Endodermal cell (in vitro differentiated cells): ENCODE measurements at regions not wholly inside any gene's neighbourhood (a gene's known extent, or its start where the extent isn't known, plus 50 kb on each side); places are given as distances from the start of the nearest gene placed in this dataset.
"Not testable (repeated sequence)": the region's sequence is repeated elsewhere in the genome, so short reads cannot be mapped to it uniquely, and the experiment has no call there.

Source experiments
- DNase-seq: peaks from one replicate; pipeline ENCODE4 v3.0.0-alpha.2; 2017
- H3K27ac ChIP-seq: 2 replicates; pipeline ENCODE4 v1.5.1; 2013; ENCODE audit warnings: mild to moderate bottlenecking, low read depth, low read length, moderate library complexity
- H3K27me3 ChIP-seq: 2 replicates; pipeline ENCODE4 v1.6.1; 2013; ENCODE audit warnings: mild to moderate bottlenecking, low read length, moderate library complexity; ENCODE audit not compliant: insufficient read depth, control insufficient read depth, poor library complexity, severe bottlenecking
- H3K36me3 ChIP-seq: 2 replicates; pipeline ENCODE4 v1.7.0; 2013; ENCODE audit warnings: mild to moderate bottlenecking, low read length, moderate library complexity; ENCODE audit not compliant: control insufficient read depth, insufficient read depth
- H3K4me1 ChIP-seq: one replicate; pipeline ENCODE4 v1.7.0; 2013; ENCODE audit warnings: low read length; ENCODE audit not compliant: control insufficient read depth, insufficient read depth
- H3K4me3 ChIP-seq: 2 replicates; pipeline ENCODE4 v1.5.1; 2013; ENCODE audit warnings: mild to moderate bottlenecking, low read length, moderate library complexity
- H3K9ac ChIP-seq: 2 replicates; pipeline ENCODE4 v1.6.1; 2013; ENCODE audit warnings: mild to moderate bottlenecking, low read length, moderate library complexity; ENCODE audit not compliant: poor library complexity, severe bottlenecking; ENCODE audit errors: extremely low read depth
- H3K9me3 ChIP-seq: 2 replicates; pipeline ENCODE4 v1.6.1; 2013; ENCODE audit warnings: mild to moderate bottlenecking, low read length, moderate library complexity; ENCODE audit not compliant: control insufficient read depth
- H3K27ac Mint-ChIP-seq: 2 replicates; pipeline ENCODE4 v1.8.0; 2020; ENCODE audit warnings: mixed read lengths
- H3K27me3 Mint-ChIP-seq: 2 replicates; pipeline ENCODE4 v1.8.0; 2021; ENCODE audit warnings: mild to moderate bottlenecking, mixed read lengths; ENCODE audit not compliant: insufficient read depth
- H3K36me3 Mint-ChIP-seq: 2 replicates; pipeline ENCODE4 v1.8.0; 2020; ENCODE audit warnings: low read depth, mixed read lengths
- H3K4me1 Mint-ChIP-seq: 2 replicates; pipeline ENCODE4 v1.8.0; 2020; ENCODE audit warnings: mixed read lengths
- H3K4me3 Mint-ChIP-seq: 2 replicates; pipeline ENCODE4 v1.8.0; 2020; ENCODE audit warnings: mild to moderate bottlenecking, moderate library complexity, mixed read lengths
- H3K9me3 Mint-ChIP-seq: 2 replicates; pipeline ENCODE4 v1.8.0; 2020; ENCODE audit warnings: mild to moderate bottlenecking, mixed read lengths
- CTCF ChIP-seq: fragments of 200-600 bp; sonication (generic); conservative IDR thresholded peaks from 2 replicates; pipeline ENCODE4 v1.5.0; 2021; ENCODE audit warnings: antibody characterized with exemption, mild to moderate bottlenecking
- WGBS, 2 experiments: methylation state at CpG; one replicate each; pipeline versions ENCODE4 v1.1.5 to v1.1.7; 2013; ENCODE audit warnings: missing lambda C conversion rate in 2 of 2, mixed read lengths in 1 of 2; ENCODE audit not compliant: insufficient coverage in 1 of 2, insufficient read length in 1 of 2; 5-methylcytosine and 5-hydroxymethylcytosine counted together

GRCh38 chr3:104438706-104439105 lies 928.0 kb upstream of the ALCAM start:
- 32% methylated on average over 1 of the region's 1 CpG; no CpG with 5 or more reads in 1 of the 2 experiments for WGBS, 2 experiments
- H3K27ac Mint-ChIP-seq = peak overlapping the region; percentile 93

GRCh38 chr3:104445252-104445919 lies 921.3 kb upstream of the ALCAM start:
- H3K27me3 ChIP-seq, H3K27ac Mint-ChIP-seq, H3K36me3 Mint-ChIP-seq, H3K4me3 Mint-ChIP-seq, H3K9ac ChIP-seq, H3K4me1 ChIP-seq, H3K4me3 ChIP-seq, H3K36me3 ChIP-seq, DNase-seq, H3K27ac ChIP-seq, H3K27me3 Mint-ChIP-seq: not testable (repeated sequence)
- WGBS, 2 experiments = 87 to 90% methylated on average over 7 to 9 of the region's 9 CpGs
- Mint-ChIP-seq H3K9me3 (peaks cover 38% of the 10 kb centered on the region), H3K4me1 (peaks cover 34% of the 10 kb centered on the region)
- H3K9me3 ChIP-seq = peaks cover 23% of the 10 kb centered on the region

More at GRCh38 chr3:104438706-104439105, 928.0 kb upstream of the ALCAM start:
- H3K27ac ChIP-seq = peak overlapping the region; percentile 29
- Mint-ChIP-seq H3K9me3 (peaks cover 13% of the 10 kb centered on the region), H3K36me3 (peaks cover 5% of the 10 kb centered on the region), H3K4me3 (peak overlapping the region; percentile 25), H3K27me3 (no peaks in the 10 kb centered on the region), H3K4me1 (peaks cover 59% of the 10 kb centered on the region)
- H3K9ac ChIP-seq = peak overlapping the region; percentile 67
- H3K9me3 ChIP-seq = peaks cover 1% of the 10 kb centered on the region
- TF ChIP-seq CTCF = no peak
- DNase-seq = no peak
- no peaks in the 10 kb centered on the region for H3K27me3 ChIP-seq
- no peaks in the 10 kb centered on the region for H3K36me3 ChIP-seq
- peak overlapping the region; percentile 77 for H3K4me3 ChIP-seq
- H3K4me1 ChIP-seq = peaks cover 9% of the 10 kb centered on the region

- H3K4me1 Mint-ChIP-seq = peaks cover 21% of the 10 kb centered on the region
- 77 to 93% methylated on average over 3 to 5 of the region's 5 CpGs for WGBS, 2 experiments
- no peak overlapping the region for H3K27ac Mint-ChIP-seq
- Histone ChIP-seq H3K4me1 (peaks cover 4% of the 10 kb centered on the region), H3K9me3 (peaks cover 23% of the 10 kb centered on the region), H3K4me3 (peak overlapping the region; percentile 37), H3K36me3 (peaks cover 7% of the 10 kb centered on the region), H3K27me3 (no peaks in the 10 kb centered on the region), H3K27ac (no peak overlapping the region), H3K9ac (no peak overlapping the region)
- H3K4me3 Mint-ChIP-seq = no peak overlapping the region
- no peaks in the 10 kb centered on the region for H3K27me3 Mint-ChIP-seq
- H3K9me3 Mint-ChIP-seq = peaks cover 35% of the 10 kb centered on the region
- no peak for DNase-seq
- H3K36me3 Mint-ChIP-seq = peaks cover 10% of the 10 kb centered on the region
- TF ChIP-seq CTCF = no peak
Measured at GRCh38 chr3:104447681-104448080, 919.0 kb upstream of the ALCAM start.
